Ecto neural progenitor cell (in vitro differentiated cells): ENCODE measurements at regions not wholly inside any gene's neighbourhood (a gene's known extent, or its start where the extent isn't known, plus 50 kb on each side); places are given as distances from the start of the nearest gene placed in this dataset.
"Not testable (repeated sequence)": the region's sequence is repeated elsewhere in the genome, so short reads cannot be mapped to it uniquely, and the experiment has no call there.

Source experiments
- DNase-seq: peaks from one replicate; pipeline ENCODE4 v3.0.0-alpha.2; 2018; ENCODE audit warnings: low spot score

DNA sequence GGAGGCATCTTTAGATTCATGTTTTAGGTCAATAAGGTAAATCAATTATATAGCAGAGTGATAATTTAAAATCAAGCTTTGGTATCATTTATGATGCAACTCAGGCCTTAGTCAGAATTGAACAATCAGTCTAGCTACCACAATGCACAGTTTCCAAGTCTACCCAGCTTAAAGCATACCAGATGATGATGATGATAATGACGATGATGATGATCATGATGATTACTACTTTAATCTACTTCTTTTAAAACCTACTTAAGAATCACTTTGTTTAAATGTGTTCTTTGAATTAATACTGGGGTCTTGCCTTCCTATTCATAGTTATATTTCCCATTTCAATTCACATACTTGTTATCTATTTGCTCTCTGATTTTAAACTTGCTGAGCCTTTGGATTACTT lies 1872.7 kb downstream of the OLFM4 start:
- no peak for DNase-seq

DNA sequence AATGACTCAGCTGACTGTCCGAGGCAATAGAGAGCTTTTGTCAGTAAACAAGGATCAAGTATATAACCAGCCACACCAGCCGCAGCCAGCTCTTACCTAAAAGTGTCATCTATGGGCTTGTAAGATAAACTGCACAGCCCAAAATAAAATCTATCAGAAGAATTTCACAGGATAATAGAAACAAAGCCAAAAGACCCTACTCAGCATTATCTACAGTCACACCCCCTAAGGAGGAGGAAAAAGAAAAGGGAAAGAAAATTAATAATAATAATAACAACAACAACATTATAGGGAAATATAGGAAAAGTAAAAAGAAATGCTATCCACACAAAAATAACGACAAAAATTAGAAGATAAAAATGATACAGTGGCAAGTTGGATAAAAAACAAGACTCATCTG lies 1883.8 kb downstream of the OLFM4 start:
- DNase-seq, result no peak

DNA sequence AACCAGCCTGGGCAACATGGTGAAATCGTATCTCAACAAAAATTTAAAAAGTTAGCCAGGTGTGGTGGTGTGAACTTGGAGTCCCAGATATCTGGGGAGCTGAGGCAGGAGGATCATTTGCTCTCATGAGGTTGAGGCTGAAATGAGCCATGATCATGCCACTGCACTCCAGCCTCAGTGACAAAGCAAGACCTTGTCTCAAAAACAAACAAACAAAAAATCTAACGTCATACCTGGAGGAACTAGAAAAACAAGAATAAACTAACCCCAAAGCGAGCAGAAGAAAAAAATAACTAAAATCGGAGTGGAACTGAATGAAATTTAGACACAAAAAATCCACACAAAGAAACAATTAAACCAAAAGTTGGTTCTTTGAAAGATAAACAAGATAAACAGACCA lies 1885.1 kb downstream of the OLFM4 start:
- no peak for DNase-seq

DNA sequence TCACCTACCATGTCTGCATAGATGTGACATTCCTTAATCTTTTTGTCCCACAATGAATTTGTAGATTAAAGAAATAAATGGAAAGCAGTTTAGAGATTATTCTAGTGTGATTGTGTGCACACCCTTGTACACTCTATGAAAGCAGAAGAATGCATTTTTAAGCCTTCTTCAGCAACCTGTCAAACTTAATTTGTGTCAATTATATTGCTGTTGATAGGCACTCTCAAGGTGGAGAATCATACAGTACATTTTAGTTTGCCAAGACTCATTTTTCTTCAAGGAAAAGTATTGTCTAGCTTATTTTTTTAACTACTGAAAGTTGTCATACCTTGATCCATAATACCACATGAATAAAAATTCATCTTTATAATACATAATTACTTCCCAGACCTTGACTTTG lies 1898.9 kb downstream of the OLFM4 start:
- DNase-seq, result no peak

DNA sequence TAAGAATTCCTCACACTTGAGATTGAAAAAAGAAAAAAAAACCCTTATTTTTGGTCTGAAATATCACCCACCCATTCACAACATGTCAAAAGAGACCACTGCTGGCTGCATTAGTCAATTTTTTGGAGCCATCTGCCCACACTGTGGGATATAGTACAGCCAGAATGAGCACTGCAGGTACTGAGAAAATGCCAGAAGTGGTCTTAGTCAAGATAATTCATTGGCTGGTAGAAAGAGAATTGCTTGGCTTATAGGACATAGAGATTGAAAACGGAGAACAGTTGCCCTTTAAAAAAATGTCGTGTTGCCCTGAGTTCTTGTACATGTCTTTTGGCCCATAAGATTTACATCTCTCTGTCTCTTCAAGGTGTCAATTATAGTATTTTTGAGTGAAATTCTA lies 1899.5 kb downstream of the OLFM4 start:
- no peak for DNase-seq

DNA sequence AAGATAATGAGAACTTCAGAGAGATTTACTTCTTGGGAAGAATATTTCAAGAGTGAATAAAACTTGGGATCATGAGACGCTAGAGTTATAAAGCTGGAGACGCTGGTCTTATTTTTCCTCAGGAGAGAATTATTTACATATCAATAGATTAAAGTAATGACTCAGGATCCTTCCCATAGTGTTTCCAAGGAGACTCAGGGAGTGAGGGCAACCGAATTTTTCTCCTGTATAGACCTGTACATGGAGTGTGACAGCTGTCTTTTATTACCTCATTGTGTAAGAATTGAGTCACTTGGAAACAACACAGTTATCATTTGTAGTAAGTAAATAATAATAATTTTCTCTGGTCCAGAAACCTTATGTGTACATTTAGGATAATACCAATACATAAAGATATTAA lies 1905.5 kb downstream of the OLFM4 start:
- no peak for DNase-seq

DNA sequence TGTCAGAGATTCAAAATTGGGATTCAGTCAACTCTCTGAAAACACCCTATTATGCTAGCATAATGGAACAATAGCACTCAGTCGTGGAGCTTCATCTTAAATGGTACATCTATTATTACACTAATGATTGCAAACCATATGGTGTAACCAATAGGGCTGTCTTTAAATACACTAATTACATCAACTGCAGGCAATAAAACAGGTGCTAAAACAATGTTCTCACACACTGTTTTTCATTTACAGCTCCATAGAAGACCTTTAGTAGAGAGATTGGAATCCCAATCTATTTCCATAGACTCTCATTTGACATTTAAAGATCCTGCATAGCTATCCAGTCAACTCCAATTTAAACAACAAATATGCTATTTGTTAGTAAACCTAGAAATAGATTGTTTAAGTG lies 1917.4 kb downstream of the OLFM4 start:
- DNase-seq, result no peak

DNA sequence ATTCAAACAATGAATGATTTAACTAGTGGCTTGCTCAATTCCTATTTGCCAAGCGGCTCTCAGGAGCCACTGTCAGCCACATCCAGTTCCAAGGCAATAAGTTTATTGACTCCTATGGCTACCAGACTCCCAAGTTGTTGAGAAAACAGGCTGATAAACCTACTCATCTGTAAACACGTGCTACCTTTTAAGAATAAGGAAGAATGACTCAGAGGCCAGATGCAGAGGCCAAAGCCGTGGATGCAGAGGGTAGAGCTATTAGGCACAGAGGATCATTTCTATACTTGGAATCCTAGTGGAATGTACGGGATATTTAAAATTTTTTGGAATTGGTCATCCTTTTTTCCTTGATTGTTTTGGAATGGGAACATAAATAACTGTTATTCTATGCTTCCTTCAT lies 1921.1 kb downstream of the OLFM4 start:
- DNase-seq, result no peak

DNA sequence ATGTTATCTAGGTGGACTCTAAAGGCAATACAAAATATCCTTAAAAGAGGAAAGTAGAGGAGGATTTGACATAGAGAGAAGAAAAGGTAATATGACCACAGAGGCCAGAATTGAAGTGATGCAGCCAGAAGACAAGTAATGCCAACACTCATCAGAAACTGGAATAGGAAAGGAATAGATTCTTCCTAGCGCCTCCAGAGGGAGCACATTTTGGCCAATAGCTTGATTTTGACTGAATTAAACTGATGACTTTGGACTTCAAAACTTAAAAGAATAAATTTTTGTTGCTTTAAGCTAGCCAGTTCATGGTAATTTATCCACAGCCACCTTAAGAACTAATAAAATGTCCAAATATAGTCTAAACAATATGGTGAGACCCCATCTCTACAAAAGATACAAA lies 1921.9 kb downstream of the OLFM4 start:
- DNase-seq, result no peak

DNA sequence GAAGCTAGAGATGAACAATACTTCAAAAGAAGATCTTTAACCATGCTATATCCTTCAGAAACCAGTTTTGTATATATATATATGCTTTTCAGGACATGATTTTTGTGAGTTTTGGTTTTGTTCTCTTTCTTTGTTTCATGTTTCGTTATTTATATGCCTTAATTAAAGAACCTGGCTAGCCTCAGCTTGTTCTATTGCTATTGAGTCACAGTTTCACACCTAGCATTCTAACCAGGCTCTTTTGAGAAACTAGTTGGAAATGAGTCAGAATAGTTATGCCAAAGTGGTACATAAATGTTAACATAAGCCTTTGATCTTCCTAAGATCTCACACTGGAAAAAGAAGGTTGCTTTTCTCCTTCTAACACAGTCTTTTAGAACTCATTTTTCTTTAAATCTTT lies 1925.2 kb downstream of the OLFM4 start:
- DNase-seq, result no peak

DNA sequence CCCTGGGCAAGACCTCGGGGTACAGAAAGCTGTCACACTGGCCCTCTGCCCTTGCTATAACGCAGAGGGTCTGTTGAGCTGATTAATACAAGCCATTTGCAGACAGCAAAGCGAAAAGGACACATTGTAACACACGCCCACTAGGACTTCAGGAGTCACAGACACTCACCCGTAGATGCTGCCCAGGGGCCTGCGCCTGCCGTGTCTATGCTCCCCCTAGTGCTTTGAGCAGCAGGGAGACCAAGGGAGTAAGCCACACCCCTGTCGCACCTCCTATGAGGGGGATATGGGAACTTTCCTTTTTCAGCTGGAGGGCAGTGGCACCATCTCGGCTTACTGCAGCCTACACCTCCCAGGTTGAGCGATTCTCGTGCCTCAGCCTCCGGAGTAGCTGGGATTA lies 1930.2 kb downstream of the OLFM4 start:
- DNase-seq, result no peak

DNA sequence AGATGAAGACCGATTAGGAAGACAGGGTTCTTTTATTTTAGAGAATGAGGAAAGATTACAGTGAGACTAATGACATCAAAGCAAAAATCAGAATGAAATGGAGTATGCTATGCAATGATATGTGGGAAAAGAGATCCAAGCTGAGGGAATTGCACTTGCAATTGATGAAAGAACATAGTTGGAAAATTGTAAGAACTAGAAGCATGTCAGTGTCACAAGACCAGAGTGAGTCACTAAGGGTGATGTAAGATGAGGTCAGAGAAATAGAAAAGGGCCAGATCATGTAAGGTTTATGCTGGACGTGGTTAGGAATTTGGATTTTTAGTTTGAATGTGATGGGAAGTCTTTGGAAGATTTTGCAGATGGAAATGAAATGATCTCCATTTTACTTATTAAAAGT lies 1937.3 kb downstream of the OLFM4 start:
- DNase-seq, result no peak

DNA sequence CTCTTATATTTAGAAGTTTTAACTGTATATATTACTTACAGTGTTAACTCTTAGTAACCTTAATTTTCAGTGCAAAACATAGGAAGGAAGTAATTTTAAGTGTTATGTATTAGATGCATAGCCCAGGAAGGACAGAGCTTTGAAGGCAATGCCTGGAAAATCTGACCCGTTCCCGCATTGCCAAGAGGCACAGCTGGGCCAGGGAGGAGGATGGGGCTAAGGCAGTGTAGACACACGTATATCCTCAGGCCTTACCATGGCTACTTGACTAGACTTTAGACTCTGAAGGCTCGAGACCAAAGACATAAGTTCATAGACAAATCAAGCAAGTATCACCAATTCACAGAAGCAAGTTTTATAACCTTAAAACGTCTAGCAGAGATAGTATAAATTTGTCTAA lies 1944.2 kb downstream of the OLFM4 start:
- DNase-seq, result no peak

DNA sequence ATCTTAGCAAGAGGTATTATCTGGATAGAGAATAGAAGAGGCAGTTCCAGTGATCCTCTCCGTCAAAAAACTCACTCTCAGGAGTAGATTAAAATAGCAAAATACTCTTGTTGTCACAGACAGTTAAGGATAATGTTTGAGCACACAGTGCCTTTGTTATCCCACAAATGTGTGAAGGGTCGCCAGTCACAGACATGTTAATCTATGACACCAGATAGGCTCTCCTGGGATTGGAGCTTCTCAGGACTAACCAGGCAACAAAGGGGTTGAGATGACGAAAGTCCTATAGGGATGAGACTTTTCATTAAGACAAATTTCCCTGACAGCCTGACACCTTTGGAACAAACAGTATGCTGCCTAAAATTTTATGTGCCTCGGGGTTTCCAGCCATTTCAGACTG lies 1947.1 kb downstream of the OLFM4 start:
- no peak for DNase-seq

DNA sequence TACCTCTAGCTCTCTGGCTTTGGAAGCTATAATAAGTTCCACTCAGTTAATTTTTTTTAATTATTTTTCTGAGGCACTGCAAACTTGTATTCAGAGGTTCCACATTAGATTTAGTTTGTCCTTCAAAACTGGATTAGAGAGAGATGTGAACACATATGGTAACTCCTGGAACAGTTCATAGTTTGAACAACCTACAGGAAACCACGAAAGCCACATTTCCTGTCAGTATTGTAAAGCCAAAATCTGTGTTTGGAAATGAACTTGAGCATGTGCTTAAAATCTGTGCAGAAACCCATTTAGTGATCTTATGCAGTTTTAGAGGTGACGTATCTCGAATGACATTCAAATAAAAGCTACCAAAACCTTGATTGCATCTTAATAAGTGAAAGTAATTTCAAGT lies 1952.0 kb downstream of the OLFM4 start:
- DNase-seq, result no peak

DNA sequence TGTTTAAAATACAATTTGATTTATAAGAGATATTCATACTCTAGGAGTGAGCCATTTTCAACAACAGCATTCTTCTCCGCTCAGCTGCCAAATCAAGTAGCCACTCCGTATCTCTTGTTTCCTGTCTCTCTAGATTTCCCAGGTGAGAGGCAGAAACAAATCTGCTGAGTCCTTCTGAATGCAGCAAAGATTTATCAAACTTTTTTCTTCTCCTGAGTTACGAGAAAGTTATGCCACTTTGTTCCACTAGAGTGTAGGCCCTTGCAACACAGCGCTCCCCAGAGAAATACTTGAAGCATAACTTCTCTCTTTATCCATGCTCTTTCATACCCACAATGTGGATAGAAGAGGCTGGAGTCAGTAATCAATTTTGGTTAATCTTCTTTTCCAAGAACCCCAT lies 1960.8 kb downstream of the OLFM4 start:
- DNase-seq, result no peak

DNA sequence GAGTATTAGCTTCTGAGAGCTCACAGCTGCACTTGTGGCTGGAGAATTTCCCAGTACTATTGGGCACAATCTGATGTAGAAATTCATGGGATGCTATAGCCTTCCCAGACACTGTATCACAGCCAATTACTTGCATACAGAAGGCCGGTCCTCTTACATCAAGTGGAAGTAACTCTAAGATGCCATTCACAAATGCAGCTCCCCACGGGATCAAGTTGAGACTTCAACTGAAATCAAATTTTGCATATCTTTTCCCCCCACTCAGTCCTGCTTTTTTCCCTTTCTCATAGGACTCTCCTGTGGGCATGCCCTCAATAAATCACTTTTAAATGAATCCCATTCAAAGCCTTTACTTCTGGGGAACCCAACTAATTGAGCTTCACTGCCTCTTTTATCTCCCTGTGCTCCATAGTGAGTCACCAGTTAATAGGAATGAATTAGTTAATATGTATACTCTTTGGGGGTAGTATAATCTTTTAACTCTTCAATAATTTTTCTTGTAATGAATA lies 1970.8 kb downstream of the OLFM4 start:
- DNase-seq, result no peak

DNA sequence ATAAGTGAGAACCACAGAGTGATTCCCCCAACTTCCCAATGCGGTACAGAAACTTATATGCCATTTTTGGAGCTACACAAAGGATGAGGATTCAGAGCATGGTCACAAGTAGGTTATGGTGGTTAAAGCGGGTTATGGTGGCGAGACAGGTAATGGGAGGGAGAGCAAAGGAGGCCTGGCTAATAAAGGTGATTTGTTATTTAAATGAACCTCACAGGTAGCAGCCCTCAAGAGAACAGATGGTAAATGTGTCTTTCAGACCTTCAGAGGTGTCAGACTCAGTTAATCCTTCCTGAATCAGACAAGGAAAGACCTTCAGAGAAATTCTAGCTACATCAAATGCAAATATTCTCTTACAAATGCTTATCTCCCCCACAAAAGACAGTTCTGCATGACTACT lies 1971.4 kb downstream of the OLFM4 start:
- DNase-seq, result no peak

DNA sequence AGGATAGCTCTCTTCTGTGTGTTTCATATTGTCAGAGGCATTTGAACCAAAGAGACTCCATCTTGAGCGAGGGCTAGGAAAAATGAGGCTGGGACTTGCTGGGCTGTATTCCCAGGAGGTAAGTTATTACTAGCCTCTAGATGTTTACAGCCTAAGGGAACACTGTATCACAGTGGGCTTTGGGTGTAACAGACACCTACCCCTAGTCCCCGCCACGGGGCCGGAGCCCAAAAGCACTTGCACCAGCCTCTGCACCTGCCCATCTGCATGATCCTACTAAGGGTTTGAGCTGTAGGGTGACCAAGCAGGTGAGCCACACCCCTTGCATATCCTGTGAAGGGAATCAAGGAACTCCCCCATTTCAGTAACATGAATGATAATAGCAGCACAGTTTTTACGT lies 1972.2 kb downstream of the OLFM4 start:
- DNase-seq, result no peak

DNA sequence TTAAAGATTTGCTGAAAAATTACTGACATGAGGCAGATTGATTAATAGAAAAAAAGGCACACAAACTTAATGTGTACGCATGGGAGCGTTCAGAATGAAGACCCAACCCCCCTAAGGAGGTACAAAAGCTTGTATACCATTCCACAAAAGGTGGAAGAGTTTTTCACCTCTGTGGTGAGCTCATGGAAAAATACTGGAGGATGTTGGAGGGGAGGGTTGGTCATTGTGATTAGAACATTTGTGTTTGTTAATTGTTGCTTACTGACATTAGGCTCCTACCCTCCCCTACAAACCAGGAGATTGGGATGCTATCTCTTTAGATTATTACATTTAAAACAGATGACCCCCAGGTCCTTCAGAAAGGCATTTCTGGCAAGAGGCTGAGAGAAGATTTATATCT lies 1973.3 kb downstream of the OLFM4 start:
- DNase-seq, result no peak

DNA sequence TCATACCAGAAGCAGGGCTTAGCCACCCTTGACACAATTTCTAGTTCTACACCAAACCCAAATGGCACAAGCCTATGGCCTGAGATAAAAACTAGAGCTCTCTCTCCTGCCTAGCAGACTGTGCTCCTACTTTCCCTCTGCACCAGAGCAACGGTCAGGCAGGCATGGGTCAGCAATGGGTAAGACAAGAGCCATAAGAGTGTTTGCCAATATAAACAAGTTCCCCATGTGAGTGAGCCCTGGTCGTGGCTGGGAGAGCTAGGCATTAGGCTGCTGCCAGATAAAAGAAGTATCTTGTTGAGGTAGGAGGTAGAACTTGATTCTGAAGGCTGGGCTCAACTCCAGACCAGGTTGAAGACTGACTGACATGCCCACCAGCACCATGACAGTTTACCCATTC lies 1979.1 kb downstream of the OLFM4 start:
- DNase-seq, result no peak

DNA sequence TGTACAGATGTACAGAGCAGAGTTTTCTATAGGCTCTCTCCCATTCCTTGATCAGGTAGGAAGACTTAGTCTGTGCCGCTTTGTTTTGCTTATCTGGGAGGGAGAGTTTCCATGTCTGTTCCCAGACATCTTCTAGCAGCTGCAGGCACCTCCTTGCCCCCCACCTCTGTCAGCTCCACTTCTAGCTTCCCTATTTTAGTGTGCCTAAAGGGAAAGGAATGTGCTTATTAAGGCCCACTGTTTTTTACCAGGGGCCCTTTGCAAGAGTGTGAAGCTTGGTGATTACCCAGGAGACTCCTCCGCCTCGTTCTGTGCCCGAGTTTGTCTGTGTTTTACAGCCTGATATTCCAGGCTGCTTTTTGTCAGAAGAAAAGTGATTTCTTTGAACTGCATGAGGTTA lies 1984.4 kb downstream of the OLFM4 start:
- no peak for DNase-seq

DNA sequence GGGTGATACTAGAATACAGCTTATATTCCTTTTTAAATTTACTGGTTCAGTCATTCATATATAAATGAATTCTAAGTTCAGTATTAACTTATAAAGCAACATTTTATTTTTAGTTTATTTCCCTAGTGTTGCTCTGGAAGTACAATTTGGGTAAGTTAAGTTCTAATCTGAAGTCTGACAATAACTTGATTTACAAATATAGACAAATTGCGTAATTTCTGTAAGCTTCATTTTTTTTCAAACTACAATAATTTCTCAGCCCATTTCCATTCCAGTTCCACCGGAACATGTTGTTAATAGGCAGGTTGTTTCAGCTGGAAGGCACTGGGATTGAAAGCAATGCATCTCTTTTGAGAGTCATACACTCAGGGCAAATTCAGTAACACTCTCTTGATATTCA lies 2000.7 kb downstream of the OLFM4 start:
- no peak for DNase-seq

DNA sequence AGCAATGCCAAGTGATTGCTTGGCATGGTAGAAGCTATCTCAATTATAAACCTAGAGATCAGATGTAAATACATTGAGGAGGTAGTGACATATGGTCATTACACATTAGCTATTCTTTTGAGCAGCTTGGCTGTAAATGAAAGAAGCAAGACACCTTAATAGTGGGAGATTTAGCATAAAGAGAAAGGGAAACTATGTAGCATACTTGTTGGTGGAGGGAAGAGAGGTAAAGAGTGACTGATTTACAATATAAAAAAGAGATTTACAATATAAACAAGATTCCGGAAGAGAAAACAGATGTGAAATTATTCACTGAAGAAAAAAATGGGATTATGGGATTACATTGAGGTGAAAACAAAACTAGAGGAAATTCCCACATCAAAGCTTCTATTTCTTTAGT lies 2009.6 kb downstream of the OLFM4 start:
- DNase-seq, result no peak

DNA sequence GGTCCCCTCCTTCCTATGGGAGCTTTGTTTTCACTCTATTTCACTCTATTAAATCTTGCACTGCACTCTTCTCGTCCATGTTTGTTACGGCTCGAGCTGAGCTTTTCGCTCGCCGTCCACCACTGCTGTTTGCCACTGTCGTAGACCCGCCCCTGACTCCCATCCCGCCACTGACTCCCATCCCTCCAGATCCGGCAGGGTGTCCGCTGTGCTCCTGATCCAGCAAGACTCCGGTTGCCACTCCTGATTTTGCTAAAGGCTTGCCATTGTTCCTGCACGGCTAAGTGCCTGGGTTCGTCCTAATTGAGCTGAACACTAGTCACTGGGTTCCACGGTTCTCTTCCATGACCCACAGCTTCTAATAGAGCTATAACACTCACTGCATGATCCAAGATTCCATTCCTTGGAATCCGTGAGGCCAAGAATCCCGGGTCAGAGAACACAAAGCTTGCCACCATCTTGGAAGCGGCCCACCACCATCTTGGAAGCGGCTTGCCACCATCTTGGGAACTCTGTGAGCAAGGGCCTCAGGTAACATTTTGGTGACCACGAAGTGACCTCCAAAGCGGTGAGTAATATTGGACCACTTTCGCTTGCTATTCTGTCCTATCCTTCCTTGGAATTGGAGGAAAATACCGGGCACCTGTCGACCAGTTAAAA lies 2025.4 kb downstream of the OLFM4 start:
- DNase-seq, result not testable (repeated sequence)
